DMS79 treated with DMSO at 0.1 percent for 48 hours (cell line): ENCODE measurements at regions not wholly inside any gene's neighbourhood (a gene's known extent, or its start where the extent isn't known, plus 50 kb on each side); places are given as distances from the start of the nearest gene placed in this dataset.
"Not testable (repeated sequence)": the region's sequence is repeated elsewhere in the genome, so short reads cannot be mapped to it uniquely, and the experiment has no call there.

Source experiments
- DNase-seq: peaks from one replicate; lab custom pipeline; 2025; lab: John Stamatoyannopoulos, UW

DNA sequence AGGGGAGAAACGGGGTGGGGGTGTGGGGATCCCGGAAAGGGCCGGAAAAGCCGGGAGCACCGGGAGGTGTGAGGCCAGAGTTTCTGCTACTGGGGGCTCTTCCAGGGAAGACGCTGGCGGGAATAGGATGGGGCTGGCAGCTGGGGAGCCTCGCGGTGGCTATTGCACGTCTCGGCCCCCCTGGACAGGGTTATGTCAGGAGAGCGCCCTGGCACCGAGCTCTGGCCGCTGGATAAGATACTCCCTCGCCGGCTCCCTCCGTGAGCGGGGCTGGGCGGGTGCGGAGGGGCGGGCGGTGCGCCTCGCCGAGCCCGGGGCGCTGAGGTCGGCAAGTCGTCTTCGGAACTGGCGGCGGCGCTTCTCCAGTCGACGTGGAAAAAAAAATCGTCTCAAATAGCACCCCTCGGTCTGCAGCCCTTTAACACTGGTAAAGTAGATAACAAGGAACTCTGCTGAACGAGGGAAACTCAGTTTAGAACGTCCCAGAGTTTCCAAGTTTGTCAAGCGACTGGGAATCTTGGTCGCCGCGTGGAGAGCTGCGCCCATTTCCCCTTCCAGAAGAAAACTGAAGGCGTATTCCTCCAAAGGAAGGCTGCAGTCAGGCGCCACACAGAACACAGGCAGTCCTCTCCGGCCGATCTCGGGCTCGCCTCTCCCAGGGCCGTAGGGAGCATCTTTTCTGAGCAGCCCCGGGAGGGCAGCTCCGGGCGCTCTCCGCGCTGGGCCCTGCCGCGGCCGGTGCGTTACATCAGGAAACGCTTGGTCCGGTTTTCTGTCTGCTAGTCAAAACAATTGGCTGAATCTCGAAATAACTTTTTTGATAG, 115.1 kb downstream of the KCNRG start:
- DNase-seq: peak; percentile 38

DNA sequence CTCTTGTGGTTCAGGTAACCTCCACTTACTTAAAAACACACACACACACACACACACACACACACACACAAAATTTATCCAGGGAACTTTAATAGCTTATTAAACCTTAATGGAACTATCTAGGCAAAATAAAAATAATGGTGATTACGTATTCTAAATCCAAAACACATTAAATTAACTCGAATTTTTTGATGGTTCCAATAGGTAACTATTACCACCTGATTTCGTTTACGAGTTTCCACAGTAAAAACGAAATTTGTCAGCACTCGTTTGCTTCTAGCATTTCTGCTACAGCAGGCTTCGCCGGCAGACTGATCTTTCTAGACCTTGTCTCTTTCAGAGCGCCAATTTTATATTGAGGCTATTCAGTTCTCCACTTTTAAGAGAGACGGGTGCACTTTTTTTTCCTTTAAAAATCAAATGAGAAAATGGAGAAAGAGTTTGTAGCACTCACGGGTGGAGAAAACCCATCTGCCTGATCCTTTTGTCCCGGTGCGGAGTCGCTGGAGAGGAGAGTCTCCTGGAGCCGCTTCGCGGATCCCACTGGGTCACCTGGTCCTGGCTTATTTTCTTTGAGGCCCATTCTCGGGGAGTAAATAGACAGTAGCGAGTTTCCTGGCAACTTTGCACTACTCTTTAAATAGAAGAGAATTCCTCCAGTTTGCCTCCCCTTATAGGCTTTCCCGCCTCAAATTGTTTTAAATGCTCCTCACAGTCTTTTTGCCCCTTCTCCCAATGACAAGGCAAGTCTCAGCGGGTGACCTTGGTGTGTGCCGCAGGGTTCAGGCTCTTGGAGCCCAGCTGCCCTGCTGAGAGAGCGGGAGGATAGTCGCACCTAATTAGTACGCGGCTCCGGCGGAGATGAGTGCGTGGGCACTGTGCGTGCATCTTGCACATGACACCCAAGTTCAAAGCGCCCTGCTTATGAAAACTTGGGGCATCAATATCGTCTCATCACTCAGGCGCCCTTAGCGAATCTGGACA, 117.0 kb downstream of the KCNRG start:
- no peak for DNase-seq

GRCh38 chr13:50132904-50133357, 117.7 kb downstream of the KCNRG start:
- no peak for DNase-seq

- no peak for DNase-seq
Measured at GRCh38 chr13:50133358-50133953, 118.2 kb downstream of the KCNRG start.

- DNase-seq: no peak
Measured at GRCh38 chr13:50136226-50136625, 121.0 kb downstream of the KCNRG start.

DNA sequence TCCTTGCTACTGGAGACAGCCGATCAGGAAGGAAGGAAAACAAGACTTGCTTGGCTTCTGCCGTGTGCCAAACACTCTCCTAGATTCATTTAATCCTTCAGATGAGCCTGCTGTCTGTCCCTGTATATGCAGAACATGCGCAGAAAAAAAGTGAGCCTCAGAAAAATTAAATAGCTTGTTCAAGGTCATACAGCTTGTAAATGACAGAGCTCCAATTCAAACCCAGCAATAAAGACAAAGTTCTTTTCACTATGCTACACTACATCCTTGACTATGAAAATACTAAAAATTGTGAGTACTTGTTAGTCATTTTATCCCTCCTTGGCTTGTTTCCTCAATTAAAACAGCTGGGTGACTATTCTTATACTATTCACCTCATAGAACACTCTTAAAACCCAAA, 121.4 kb downstream of the KCNRG start:
- DNase-seq: no peak

DNA sequence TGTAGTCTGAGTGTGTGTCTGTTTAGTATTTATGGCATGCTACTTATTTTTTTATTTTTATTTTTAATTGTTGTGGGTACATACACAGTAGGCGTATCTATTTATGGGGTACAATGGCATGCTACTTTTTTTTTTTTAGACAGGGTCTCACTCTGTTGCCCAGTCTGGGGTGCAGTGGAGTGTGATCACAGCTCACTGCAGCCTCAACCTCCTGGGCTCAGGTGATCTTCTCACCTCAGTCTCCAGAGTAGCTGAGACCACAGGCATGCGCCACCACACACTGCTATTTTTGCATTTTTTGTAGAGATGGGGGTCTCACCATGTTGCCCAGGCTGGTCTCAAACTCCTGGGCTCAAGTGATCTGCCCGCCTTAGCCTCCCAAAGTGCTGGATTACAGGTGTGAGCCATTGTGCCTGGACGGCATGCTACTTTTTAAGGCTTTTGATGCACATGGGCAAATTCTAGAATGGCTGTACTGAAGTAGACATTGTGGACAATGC, 124.2 kb downstream of the KCNRG start:
- DNase-seq: not testable (repeated sequence)

DNA sequence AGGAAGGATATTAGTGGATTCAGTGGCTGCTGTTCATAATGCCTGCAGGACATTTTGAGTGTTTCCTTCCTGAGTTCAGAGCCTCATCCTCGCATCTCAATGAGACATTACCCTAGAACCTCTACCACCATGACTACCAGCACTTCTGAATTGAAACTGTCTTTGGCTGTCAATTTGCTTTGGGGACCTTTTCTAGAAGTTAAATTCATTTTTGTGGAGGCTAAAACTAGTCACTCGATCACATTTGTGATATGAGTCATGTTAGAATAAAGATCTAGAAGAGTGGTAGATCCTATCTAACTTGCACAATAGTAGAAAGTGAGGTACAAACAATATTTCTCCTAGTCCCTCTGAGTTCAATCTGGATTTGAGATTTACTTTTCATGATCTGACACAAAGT, 124.9 kb downstream of the KCNRG start:
- DNase-seq: no peak

DNA sequence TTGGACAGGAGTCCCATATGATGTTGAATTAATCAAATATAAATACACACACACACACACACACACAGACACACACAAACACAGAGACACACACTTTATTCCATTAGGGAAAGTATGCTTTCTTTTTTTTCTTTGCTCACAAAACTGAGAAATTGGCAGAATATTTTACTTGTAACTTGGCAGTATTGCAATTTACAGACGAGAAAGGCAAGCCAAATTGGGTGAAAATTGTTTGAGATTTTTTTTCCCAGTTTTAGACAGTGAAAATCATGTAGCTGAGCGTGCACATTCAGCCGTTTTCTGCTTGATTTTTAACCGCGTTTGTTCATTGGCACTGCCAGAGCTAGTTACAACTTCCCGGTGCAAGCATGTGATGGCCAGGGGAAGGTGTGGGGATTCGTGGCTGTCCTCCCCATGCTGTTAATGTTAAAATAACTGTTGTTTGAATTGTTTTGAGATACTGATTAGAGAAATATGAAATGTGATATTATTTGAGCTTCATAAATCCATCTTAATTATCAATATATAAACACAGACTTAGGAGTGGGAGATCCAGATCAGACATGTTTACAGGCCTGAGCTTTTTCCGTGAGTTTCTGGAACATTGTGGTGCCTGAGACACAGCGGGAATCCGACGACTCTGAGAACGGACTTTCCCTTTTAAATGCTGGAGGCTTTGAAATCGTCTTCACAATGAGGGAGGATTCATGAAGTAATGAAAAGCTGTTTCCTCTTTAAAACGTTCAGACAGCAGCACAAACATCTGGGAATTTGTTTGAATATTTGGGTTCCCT, 125.5 kb downstream of the KCNRG start:
- no peak for DNase-seq

DNA sequence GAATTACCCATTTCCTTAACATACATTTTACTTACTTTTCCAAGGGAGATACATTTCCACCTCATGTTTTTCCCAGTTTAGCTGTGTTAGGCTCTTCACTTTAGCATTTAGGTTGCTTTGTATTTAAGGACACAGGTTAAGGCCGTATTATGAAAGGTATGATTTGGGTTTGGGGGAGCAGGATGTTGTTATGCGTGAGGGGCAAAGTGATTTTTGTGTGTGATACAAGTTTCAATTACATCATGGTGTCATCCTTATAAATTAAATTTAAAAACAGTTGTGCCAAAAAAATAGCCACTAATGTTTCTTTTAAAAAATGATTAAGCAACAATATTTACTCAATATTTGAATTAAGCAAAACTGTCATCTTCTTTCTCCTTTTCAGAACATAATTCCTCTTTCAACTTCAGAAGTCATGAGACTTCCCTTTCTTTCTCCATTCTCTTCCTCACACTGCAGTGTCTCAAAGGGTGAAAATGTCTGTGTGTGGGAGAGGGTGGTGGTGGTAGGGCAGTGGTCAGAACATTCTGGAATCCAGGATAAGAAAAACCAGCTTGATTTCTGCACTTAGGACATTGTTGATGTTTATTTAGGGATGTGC, 126.2 kb downstream of the KCNRG start:
- no peak for DNase-seq

DNA sequence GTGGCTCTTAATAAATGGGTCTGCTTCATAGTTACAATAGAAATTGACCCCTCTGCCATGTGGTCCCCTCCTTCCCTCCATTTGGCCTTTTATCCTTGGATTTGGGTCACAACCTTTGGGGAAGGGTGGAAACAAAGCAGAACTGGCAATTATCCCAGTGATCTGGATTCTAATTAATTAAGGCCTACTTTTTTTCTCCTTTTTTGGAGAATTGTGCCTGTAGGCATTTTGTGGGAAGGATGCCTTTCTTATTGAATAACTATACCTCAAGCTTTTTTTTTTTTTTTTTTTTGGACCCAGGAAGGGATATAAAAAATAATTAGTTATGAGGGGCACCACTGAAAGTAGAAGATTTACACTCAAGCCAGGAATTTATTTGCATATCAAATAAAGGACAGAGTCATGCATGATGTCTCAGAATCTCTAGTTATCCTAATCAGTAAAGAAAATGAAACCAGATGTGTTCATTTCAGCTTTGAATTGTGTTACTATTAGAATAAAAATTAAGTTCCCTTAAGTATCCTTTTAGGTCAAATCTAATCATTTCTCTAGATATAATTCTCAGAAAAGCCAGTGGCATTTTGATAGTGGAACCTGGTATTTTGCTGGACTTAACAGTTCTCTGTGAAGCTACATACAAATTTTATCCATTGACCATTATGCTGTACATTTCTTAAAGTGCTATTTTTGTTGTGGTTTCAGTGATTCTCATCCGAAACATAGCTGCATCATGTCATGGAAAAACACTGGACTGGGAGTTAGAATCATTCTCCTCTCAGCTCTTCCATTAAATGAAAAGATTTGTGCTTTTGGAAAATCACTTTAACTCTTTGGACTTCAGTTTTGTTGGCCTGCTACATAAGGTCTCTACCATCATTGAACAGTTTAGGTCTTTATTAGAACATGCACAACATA, 129.3 kb downstream of the KCNRG start:
- DNase-seq: no peak

DNA sequence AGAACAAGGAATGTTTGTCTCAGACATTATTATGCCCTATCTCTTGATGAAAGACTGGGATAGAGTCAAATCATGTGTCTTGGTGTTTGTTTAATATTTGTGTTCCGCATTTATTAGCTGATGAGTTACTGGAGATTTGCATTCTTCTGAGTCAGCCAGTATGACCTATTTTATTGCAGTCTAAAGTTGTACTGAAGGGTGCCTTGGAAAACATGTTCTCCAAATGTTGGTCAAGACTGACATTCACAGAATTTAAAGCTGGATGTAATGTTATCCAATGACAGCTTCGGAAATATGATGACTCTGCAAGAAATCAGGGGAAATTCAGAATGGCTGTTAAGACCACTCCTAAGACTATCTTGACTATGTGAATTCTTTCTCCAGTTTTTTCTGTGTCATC, 134.0 kb downstream of the KCNRG start:
- no peak for DNase-seq

- DNase-seq: peak; percentile 69
Measured at GRCh38 chr13:50149932-50150331, 134.7 kb downstream of the KCNRG start.

DNA sequence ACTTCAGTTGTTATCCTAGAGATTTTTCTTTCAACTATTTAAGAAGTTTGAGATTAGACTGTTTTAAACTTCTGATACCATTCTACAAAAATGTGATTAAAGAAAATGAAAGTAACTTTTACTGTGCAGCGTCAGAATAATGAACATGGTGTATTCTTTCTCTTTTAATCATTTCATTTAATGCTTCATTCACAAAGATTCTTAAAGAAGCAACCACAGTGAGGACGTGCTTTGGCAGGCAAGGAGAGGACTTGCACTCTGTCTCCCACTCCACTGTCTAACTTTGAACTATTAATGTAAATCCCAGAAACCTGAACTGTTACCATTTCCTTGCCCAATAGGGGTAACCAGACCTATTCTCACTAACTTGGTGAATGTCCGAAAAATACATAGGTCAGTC, 137.0 kb downstream of the KCNRG start:
- no peak for DNase-seq

GRCh38 chr13:50152655-50153309, 137.5 kb downstream of the KCNRG start:
- DNase-seq: no peak

- DNase-seq: no peak
Measured at GRCh38 chr13:50153401-50153800, 138.2 kb downstream of the KCNRG start.

- no peak for DNase-seq
Measured at GRCh38 chr13:50153876-50154275, 138.6 kb downstream of the KCNRG start.

- DNase-seq: no peak
Measured at GRCh38 chr13:50154697-50155096, 139.5 kb downstream of the KCNRG start.

DNA sequence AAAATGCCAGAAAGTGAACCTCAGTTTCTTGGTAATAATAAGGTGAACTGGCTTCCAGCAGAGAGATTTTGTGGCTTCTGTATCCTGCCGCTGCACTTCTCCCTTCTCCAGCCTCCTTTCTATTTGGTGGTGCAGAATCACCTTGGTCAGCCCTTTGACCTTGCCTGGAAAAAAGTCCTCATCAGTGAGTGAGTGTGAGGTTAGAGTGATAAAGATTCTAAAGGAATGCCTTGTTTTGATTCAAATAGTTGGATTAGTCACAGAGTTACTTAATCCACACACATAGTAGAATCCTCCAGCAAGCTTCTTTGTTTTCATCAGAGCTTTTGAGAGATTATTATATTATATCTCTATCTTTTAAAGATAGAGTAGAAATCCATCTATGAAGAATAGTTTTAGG, 140.9 kb downstream of the KCNRG start:
- no peak for DNase-seq
